Superior temporal gyrus (tissue), 1 donor: ENCODE measurements at regions not wholly inside any gene's neighbourhood (a gene's known extent, or its start where the extent isn't known, plus 50 kb on each side); places are given as distances from the start of the nearest gene placed in this dataset.

ENCODE experiments used
- DNase-seq: peaks from one replicate; pipeline ENCODE4 v3.0.0-alpha.2; 2016; ENCODE audit errors: extremely low spot score

DNA sequence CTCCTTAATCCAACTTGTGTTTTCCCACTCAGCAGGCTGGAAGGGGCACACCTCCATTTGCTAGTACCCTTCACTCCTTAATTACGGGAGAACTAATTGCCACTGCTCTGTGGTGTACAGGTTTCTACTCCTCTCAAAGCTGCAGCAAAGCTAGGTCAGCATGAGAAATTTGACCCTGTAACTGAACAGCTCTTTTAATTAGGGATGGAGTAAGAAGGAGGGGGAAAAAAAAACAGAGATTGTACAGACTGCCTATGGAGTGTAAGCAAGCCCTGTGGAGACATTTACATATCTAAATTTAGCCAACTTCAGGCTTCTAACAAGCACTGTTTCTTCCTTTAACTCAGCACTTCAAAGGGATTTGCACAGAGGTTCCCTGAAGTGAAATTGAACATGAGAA lies 629.7 kb upstream of the SETBP1 start:
- DNase-seq = no peak

DNA sequence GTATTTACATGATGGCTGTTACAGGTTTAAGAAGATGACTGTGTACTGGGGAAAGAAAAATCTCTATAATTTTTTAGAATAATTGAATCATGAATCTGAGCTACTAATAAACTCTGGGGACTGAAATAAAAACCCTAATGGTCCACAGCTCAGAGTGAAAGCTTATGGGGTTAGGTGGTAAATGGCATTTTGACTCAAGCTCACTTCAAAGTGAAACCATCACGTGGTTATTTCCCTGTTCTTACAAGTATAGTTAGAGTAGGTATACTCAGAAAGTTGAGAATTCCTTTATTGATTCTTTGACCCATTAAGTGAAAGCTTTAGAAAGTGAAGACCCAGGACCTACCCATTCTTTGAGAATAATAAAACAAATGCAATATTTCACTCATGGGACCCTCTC lies 626.2 kb upstream of the SETBP1 start:
- no peak for DNase-seq

DNA sequence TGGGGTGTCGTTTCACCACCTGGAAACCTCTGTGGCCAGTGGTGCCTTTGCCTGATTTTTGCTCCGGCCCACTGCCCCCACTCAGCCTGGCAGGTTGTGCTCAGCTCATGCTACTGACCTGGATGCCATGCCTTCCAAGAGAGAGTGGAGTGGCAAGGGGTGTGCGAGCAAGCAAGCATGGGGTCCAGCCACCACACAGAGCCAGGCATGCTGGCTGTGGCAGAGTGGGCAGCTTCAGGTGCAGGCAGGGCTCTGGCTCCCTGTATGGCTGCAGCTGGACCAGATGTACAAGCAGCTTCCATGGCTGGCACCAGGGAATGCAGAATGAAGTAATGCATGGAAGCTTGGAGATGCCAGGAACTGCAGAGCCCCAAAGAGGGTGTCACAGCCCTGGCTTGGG lies 620.5 kb upstream of the SETBP1 start:
- no peak for DNase-seq

DNA sequence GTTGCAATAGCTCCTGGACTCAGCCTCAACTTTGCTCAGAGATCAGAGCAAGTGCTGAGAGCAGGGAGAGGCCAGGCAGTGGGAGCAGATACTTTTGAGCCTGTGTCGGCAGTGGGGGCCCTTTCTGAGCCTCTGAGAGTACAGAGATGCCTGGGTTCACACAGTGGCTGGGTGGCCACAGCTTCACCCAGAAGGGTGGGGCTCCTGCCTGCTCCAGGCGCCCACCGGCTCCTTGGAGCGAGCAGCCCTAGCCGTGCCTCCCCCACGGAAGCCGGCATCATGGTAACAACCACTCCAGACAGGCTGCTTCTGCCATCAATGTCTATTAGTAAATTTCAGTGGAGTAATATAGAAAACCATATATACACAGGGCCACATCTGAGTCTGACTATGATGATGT lies 619.2 kb upstream of the SETBP1 start:
- DNase-seq = no peak

DNA sequence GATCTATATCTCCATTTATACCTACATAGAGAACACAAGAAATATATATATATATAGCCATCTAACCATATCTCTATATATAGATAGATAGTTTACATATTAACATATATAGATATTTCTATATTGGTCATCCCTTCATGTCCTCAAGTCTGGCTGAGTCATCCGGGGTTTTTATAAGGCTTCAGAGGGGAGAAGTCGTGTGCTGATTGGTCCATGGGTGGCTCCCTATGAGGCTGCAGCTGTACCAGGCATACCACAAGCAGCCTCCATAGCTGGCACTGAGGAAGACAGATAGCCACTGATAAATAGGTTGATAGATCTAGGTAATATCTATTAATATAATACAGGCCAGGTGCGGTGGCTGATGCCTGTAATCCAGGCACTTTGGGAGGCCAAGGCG lies 618.3 kb upstream of the SETBP1 start:
- no peak for DNase-seq

DNA sequence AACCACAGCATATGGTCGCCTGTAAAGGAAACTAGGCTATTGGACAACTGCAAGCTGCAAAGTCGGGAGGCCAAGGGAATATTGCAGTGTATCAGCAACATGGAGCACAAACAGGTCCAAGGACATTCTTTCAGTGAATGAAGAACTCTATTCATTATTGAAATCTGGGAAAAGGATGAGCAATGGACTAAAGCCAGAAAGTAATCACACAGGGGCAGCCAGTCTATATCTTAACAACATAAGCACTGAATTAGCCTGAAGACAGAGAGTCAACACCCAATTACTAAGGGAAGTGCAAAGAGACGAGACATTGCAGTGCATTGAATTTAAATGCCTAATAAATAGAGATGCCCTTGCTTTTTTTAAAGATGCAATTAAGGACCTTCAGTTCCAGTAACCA lies 615.5 kb upstream of the SETBP1 start:
- no peak for DNase-seq

DNA sequence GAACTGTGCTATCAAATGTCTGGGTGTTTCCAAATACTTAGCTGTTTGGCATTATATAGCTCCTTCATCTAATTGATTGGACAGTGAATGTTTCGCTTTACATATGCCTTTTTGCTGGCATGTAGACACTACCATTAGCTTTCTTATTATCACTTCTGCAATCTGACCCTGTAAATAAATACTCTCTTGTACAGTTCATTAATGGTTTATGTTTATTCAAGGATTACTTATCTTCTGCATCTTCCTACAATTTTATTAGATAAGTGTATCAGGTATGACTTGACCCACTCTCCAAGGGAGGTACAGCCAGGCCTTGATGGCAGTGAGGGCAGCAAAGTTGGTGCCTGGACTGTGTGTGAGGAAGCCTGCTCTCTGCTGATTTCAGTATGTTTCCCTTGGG lies 614.1 kb upstream of the SETBP1 start:
- no peak for DNase-seq

DNA sequence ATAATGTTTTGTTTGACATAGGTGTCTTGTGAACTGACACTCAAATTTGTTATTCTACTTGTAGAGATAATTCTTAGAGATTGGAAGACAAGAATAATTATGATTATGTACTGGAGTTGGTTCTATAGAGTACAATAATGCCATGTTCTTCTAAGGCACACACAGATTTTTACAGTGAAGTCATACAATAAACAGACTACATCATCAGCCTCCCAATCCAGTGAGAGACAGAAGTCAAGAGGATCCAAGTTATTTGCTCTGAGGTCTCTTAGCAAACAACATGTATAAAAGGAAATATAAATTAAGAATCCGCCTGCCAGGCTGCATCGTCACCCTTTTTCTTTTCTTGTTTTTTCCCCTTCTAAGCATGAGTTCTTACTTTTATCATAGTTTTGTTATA lies 613.5 kb upstream of the SETBP1 start:
- no peak for DNase-seq

DNA sequence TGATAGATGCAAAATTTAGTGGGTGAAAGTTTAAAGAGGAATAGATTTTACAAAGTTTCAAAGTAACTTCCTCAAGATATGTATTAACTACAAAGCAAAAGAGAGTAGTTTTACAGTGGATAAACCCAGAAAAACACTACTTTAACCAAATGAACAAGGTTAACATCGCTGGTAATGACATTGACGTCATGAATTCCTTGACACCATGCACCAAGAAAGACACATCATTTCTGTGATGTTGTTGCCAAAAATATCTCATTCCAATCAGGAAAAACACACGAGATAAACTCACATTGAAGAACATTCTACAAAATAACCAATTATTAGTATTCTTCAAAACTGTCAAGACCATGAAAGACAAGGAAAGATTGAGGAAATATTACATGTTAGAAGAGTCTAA lies 605.6 kb upstream of the SETBP1 start:
- no peak for DNase-seq

DNA sequence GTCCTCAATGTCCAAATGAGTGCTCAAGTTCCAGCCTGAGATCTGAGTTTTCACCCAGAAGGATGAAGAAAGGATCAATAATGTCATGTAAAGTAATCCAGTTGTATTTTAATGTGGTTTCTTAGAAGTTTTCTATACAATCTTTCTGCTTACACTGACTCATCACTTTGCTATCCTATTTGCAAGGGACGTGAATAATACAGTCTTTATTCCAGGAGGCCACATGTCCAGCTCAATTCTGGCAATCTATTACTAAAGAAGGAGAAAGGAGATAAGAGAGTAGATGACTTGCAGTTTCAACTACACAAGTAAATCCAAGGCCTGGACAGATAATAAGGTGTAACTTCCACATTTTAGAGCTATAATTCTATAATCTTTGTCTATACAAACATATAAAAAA lies 601.1 kb upstream of the SETBP1 start:
- DNase-seq = no peak

DNA sequence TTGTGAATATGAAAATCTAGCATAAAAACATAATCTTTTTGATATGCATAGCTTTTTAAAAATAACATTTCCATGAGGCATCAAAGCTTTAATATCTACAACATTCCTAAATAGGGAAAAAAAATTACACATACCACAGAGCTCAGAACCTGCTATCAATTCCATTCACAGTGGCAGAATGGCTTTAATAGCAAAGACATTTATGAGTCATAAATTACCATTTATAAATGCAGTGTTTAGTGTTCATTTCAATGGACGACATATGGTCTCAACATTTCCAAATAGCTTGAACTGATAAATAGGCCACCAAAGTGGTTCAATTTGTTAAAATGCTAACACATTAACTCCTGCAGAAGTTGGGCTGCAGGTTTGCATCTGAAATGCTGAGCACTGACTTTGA lies 600.6 kb upstream of the SETBP1 start:
- DNase-seq = no peak

DNA sequence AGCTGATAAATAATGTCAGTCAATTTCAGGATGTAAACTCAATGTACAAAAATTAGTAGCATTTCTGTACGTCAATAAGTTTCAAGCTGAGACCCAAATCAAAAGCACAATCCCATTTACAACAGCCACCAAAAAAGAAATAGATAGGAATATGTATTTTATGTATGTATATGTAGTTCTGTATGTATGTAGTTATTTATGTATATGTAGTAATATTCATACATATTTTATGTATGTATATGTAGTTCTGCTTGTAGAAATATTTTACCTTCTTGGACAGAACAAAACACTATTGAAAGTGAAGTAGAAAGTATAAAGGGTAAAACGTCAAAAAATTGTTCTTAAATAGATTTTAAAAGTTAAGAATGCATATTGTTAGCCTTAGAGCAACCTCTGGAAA lies 591.0 kb upstream of the SETBP1 start:
- no peak for DNase-seq

DNA sequence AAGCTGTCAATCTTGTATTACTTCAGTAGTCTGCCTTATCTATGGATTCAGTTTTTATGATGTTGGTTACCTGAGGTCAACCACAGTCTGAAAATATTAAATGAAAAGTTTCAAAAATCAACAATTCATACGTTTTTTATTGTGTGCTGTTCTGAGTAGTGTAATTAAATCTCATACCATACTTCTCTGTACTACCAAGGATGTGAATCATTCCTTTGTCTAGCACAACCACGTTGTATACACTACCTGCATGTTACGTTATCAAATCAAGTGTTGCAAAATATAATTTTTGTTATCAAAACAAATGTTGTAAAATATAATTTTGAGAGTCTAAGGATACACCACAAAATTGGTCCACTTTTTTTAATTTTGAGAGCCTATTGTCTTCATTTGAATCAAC lies 590.2 kb upstream of the SETBP1 start:
- DNase-seq = no peak

DNA sequence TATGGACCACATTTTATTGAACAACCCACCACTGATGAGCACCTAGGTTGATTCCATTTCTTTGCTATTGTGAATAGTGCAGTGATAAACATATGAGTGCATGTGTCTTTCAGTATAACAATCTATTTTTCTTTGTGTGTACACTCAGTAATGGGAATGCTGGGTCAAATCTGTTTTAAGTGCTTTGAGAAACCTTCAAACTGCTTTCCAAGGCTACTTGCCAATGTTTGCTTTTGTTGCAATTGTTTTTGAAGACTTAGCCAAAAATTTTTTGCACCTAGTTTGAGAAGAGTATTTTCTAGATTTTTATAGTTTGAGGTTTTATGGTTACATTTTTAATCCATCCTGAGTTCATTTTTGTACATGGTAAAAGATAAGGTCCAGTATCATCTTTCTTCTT lies 587.4 kb upstream of the SETBP1 start:
- no peak for DNase-seq

DNA sequence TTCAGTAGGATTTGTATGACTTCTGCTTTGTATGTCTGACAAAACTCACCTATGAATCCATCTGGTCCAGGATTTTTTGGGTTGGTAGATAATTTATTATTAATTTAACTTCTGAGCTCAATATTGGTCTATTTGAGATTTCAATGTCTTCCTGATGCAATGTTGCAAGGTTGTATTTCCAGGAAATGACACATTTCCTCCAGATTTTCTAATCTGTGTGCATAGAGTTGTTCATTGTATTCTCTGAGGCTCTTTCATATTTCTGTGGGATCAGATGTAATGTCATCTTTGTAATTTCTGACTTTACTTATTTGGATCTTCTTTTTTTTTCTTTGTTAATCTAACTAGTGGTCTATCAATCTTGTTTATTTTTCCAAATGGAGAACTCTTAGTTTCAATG lies 584.7 kb upstream of the SETBP1 start:
- DNase-seq = no peak

DNA sequence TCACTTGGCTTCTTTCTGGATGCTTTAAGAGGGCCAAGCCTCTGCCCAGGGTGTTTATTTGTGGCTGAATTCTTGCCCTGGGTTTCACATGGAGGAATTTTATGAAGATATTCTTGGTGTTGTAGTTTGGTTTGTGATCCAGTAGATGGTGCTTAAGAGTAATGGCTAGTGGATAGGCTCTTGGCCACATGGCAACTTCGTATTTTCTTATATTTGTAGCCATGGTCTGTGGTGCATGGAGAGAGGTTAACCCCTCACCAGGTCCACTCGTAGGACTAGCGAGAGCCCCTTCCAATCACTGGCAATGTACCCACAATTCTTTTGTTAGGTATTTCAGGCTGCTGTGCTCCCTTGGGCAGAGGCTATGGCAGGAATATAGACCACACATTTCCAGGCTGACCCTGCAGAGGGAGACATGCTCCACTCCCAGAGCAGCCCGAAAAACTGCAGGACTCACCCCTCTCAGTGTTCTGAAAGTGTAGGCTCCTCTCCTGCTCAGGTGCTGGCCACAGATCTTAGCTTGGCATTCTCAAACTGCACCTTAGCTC lies 582.1 kb upstream of the SETBP1 start:
- no peak for DNase-seq

DNA sequence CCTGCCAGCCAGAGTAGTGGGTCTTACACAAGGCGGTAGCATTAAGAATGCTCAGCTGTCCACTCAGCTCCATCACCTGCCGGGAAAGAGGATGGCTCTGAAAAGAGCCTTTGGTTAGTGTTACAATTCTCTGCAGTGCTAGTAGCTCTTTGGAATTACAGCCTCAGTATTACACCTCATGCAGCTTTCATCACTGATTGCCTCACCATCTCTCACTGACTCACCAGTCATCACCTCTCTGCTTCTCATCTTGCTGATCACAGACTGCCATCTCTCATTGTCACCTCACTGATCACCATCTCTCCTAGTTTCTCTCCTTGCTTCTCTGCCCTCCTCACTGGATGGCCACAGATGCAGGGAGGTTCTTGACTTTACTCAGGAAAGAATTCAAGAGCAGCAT lies 573.5 kb upstream of the SETBP1 start:
- DNase-seq = no peak

DNA sequence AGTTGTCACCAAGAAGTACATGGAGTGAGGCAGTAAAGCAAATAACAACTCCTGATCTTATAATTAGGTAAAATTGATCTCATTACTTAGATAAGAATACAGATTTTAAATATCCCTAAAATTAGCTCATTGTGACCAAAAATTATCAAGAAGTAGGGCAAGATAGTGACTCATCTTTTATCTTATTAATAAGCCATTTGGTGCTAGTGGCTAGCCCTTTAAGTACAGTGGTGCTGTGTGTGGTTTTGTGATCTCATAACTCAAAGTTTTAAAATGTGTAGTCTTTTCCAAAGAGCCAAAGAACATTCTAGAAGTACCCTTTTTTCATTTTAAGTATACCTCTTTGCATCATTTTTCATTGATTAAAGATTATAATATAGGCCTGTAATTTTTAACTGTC lies 569.4 kb upstream of the SETBP1 start:
- no peak for DNase-seq

DNA sequence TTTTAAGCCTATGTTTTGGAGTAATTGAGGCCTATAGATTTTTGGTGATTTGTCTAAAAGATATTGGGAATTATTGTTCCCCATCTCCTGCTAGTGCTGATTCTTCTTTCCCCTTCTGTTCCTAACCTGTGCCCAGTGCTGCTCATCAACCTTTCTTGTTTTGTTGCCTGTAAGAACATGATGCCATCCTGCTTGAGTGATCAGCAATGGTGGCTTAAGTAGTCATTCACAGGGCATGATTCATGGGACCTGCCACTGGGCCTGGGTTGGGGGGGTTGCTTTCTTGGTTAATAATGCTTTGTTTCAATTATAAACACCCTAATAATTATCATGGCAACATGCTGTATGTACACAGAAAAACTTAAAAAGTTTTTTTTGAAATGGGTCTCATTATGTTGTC lies 562.9 kb upstream of the SETBP1 start:
- DNase-seq = no peak

DNA sequence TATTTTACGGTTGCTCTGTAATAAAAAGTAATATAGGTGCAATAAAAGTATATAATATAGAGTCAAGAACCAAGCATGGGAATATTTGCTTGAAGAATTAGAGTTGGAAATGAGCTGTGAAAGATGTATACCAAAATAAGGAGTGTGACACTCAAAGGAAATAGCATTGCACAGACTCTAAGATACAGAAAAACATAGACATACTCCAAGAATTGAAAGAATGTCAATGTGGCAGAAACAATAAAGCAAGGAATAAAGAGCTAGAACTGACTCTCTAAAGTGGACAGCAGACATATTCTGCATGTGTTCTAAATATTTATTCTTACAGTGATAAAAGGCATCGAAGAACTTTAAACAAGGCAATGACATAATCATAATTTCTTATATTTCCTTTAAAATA lies 561.1 kb upstream of the SETBP1 start:
- no peak for DNase-seq

DNA sequence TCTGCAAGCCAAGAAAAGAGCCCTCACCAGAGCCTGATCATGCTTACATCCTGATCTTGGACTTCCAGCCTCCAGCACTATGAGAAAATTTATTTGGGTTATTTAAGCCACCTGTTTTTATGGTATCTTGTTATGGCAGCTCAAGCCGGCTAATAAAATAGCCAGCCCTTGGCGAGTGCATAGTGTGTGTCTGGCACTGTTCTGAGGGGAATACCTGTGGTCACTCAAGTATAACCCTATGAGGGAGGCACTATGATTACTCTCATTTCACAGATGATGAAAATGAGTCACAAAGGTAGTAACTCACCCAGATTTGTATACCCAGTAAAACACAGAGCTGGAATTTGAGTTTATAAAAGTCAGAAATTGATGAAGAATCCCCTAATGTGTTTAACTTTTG lies 556.9 kb upstream of the SETBP1 start:
- no peak for DNase-seq

DNA sequence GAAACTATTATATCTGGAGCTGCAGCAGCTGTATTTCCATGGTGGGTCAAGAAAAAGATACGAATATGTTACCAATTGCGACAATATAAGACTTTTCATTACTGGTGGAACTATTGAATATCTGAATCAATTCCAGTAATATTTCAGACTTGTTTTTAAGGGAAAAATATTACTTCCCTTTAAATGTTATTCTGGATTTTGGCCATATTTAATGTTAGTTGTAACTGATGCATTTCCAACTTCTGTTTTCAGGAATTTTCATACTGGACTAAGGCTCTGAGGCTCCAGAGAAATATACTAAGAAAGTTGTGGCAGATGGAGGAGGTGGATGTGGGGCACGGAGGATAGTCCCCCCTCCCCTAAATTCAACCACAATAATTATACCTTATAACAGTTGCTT lies 555.2 kb upstream of the SETBP1 start:
- DNase-seq = no peak

DNA sequence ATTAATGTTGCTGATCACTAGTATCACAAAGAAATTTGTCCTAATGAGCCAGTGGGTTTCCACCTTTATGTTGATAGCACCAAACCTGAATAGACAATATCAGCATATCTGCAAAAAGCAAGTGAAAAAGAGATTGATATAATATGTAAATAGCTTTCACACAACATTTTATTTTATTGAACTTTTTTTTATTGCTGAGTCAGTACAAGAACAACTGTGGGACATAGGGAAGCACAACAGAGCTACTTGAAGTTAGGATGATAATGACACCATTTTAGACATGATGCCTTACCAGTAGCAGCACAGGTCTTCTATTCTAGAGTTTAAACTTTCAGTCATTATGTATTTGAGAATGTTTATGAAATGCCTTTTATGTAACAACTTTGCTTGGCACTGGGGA lies 554.1 kb upstream of the SETBP1 start:
- no peak for DNase-seq

DNA sequence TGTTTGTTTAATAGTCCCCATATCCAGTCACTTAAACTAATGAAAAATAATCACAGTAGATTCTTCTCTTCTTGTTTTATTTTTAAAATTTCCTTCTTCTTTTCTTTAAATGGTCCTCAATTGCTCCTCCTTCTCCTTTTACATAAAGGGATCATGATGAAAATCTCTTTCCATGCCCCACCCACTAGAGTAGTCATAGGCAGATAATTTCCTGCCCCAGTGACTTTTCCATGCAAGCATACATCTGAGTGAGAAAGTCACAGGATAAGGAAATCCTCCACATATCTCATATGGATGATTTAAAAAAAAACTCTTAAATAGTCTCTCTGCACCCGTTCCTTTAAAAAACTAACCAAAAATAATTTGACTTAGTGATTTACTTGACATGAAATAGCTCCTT lies 552.3 kb upstream of the SETBP1 start:
- no peak for DNase-seq

DNA sequence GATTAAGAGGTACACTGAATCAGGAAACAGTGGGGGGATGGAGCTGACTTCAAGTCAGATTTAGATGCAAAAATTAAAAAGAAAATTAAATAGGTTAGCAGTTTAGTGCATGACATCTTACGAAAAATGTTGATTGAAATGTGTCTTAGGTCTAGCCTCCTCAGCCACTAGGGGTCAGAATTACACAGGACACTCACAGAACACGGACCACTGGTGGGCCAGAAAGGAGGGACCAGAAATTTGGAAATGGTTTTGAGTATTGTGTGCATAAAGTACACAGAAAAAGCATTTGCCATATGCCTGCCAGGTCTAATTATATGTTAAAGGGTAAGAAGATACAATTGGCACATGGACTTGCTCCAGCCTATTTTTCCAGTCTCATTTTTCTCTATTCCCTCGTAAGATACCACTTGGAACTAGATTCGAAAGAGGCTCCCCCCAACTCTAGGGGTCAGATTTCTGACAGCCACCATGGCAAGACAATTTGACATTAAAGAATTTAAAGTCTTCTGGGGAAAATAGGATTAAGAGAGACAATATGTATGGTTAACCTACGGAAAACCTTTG lies 550.2 kb upstream of the SETBP1 start:
- peak; percentile 69 for DNase-seq
